Upper lobe of left lung (tissue), 6 donors: ENCODE measurements at regions not wholly inside any gene's neighbourhood (a gene's known extent, or its start where the extent isn't known, plus 50 kb on each side); places are given as distances from the start of the nearest gene placed in this dataset.
A peak's percentile ranks its signal among the peaks of the same experiment; 100 is the strongest.

Experiments
- ATAC-seq, 2 donors: fragments of 200-7000 bp; cut with Tn5 transposase; one replicate each; pipeline ENCODE4 v1.9.1; 2022; ENCODE audit warnings: mild to moderate bottlenecking in 2 of 2, moderate library complexity in 2 of 2; ENCODE audit not compliant: low FRiP score in 2 of 2
- DNase-seq, 2 donors: peaks; one replicate each; pipeline ENCODE4 v3.0.0-alpha.2; 2019 to 2020
- H3K27ac ChIP-seq, 4 donors: fragments of 200-600 bp; sonication (generic); one replicate each; pipeline ENCODE4 v1.5.1; 2016 to 2019
- H3K27me3 ChIP-seq, 4 donors: fragments of 200-600 bp; sonication (generic); one replicate each; pipeline ENCODE4 v1.5.1; 2017 to 2019
- H3K36me3 ChIP-seq, 4 donors: fragments of 200-600 bp; sonication (generic); one replicate each; pipeline ENCODE4 v1.5.1; 2016 to 2019
- H3K4me1 ChIP-seq, 4 donors: fragments of 200-600 bp; sonication (generic); one replicate each; pipeline ENCODE4 v1.5.1; 2018 to 2019
- H3K4me3 ChIP-seq, 4 donors: fragments of 200-600 bp; sonication (generic); one replicate each; pipeline ENCODE4 v1.5.1; 2017 to 2019; ENCODE audit warnings: mild to moderate bottlenecking in 2 of 4, moderate library complexity in 1 of 4
- H3K9me3 ChIP-seq, 4 donors: fragments of 200-600 bp; sonication (generic); one replicate each; pipeline ENCODE4 v1.5.1; 2018 to 2019
- EP300 ChIP-seq, 4 donors: sonication (generic); formaldehyde crosslinking; IDR thresholded peaks; one replicate each; pipeline ENCODE4 v1.5.1; 2017; ENCODE audit warnings: antibody characterized with exemption in 4 of 4, control low read depth in 2 of 4
- POLR2A ChIP-seq, 4 donors: fragments of 450-650 bp; IDR thresholded peaks; one replicate each; pipeline ENCODE4 v1.5.1; 2016 to 2017; ENCODE audit warnings: antibody characterized with exemption in 4 of 4, mild to moderate bottlenecking in 2 of 4
- POLR2AphosphoS5 ChIP-seq, 2 donors: sonication (generic); formaldehyde crosslinking; IDR thresholded peaks; one replicate each; pipeline ENCODE4 v1.5.1; 2017; ENCODE audit warnings: antibody characterized with exemption in 2 of 2
- WGBS, 2 donors: methylation state at CpG; one replicate each; pipeline ENCODE4 v1.1.5; 2017 to 2018; 5-methylcytosine and 5-hydroxymethylcytosine counted together
- TF ChIP-seq, protein P1 (sequence below), 6 experiments: fragments of 450-650 bp in 4 of 6; fragments of 200-600 bp in 2 of 6; sonication (generic) in 2 of 6; IDR thresholded peaks; one replicate each; pipeline ENCODE4 v1.5.1; 2016 to 2019; ENCODE audit warnings: antibody characterized with exemption in 6 of 6
- donor health status: DM: no; HTN: no; CAD: no; lungs with moderate emphysema.
- donor health status: DM: no; HTN: yes; CAD: no; lungs with severe emphysema.

DNA sequence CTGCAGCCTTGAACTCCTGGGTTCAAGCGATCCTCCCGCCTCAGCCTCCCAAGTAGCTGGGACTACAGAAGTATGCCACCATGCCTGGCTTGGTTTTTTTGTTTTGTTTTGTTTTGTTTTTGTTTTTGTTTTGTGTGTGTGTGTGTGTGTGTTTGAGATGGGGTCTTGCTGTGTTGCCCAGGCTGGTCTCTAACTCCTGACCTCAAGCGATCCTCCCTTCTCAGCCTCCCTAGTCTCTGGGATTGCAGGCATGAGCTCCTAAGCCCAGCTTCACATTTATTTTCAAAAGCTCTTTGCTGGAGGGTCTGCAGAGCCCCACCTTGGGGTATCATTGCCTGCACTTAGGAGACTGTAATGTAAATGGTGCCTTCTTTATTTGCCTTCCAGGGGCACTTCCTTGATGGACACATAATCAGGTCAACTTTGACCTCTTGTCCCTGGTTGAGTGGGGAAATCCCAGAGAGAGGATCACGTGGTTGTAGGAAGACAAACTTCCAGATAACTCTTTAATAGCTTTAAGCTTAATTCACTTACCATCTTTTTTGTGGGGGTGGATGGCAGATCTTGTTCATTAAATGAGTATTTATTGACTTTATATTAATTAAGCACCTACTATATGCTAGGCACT, 72.9 kb upstream of the NPAS1 start:
- TF ChIP-seq POLR2A (IDR thresholded peaks at IDR 0.05) (no peak), EP300 (IDR thresholded peaks at IDR 0.05) (no peak), POLR2AphosphoS5 (IDR thresholded peaks at IDR 0.05) (no peak)
- TF ChIP-seq, protein P1, sequence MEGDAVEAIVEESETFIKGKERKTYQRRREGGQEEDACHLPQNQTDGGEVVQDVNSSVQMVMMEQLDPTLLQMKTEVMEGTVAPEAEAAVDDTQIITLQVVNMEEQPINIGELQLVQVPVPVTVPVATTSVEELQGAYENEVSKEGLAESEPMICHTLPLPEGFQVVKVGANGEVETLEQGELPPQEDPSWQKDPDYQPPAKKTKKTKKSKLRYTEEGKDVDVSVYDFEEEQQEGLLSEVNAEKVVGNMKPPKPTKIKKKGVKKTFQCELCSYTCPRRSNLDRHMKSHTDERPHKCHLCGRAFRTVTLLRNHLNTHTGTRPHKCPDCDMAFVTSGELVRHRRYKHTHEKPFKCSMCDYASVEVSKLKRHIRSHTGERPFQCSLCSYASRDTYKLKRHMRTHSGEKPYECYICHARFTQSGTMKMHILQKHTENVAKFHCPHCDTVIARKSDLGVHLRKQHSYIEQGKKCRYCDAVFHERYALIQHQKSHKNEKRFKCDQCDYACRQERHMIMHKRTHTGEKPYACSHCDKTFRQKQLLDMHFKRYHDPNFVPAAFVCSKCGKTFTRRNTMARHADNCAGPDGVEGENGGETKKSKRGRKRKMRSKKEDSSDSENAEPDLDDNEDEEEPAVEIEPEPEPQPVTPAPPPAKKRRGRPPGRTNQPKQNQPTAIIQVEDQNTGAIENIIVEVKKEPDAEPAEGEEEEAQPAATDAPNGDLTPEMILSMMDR (IDR thresholded peaks at IDR 0.05), result no peak
- no peaks in the 10 kb centered on the region for H3K36me3 ChIP-seq
- H3K4me3 ChIP-seq, result no peak overlapping the region
- no peaks in the 10 kb centered on the region for H3K27me3 ChIP-seq
- WGBS, 2 donors, result 80 to 83% methylated on average over 4 of the region's 4 CpGs
- H3K4me1 ChIP-seq, result peaks cover 36 to 46% (median 38%) of the 10 kb centered on the region in 4 donors
- peak overlapping the region in 1 of 4 donors; percentile 32 for H3K27ac ChIP-seq
- ATAC-seq (no peak), DNase-seq (no peak)
- no peaks in the 10 kb centered on the region for H3K9me3 ChIP-seq

DNA sequence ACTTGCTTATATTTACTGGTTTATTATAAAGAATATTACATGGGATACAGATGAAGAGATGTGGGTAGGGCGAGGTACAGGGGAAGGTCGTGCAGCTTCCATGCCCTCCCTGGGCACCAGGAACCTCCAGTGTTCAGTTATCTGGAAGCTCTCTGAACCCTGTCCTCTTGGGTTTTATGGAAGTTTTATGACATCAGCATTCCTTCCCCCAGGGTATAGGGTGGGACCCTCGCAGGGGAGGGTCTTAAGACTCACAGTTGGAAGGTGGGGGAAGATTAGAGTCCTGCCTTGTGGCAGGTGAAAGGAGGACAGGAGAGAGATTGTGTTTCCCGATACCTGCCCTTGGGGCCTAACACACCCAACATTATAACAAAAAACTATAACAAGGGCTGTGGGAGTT, 71.8 kb upstream of the NPAS1 start:
- TF ChIP-seq POLR2A (IDR thresholded peaks at IDR 0.05) (no peak), EP300 (IDR thresholded peaks at IDR 0.05) (no peak), POLR2AphosphoS5 (IDR thresholded peaks at IDR 0.05) (no peak)
- TF ChIP-seq, protein P1 (IDR thresholded peaks at IDR 0.05), result no peak
- H3K9me3 ChIP-seq, result no peaks in the 10 kb centered on the region
- H3K4me1 ChIP-seq, result peaks cover 41 to 49% (median 42%) of the 10 kb centered on the region in 4 donors
- H3K36me3 ChIP-seq, result no peaks in the 10 kb centered on the region
- WGBS, 2 donors, result 100% methylated on average over 4 of the region's 4 CpGs
- no peaks in the 10 kb centered on the region for H3K27me3 ChIP-seq
- H3K4me3 ChIP-seq, result no peak overlapping the region
- ATAC-seq (no peak), DNase-seq (no peak)
- no peak overlapping the region for H3K27ac ChIP-seq

DNA sequence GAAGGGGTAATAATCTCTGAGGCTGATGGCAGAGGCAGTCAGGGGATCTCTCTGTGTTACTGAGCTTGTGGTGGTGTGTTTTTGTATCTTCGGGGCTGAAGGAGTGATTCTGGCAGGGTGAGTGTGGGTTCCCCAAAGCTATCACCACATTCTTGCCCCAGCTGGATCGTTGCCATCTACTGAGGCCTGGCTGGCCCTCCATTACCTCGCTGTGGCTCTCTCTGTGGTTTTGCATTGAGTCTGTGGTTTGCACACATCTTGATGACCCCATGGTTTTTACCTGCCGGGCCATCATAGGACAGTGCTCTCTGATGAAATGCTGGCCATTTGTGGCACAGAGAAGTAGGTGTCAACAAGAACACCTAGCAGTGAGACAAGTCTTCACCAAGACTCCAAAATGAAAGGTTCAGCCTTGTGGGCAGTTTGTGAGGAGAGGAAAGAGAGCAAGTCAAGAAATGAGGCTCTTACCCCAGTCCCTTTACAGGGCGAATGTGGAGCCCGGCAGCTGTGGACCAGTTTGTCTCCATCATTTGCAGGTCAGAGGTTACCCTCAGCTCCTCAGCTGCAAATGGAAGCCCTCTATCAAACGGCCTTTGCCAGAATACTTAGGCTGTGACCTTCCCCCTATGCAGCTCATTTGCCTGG, 69.0 kb upstream of the NPAS1 start:
- no peak for ATAC-seq

DNA sequence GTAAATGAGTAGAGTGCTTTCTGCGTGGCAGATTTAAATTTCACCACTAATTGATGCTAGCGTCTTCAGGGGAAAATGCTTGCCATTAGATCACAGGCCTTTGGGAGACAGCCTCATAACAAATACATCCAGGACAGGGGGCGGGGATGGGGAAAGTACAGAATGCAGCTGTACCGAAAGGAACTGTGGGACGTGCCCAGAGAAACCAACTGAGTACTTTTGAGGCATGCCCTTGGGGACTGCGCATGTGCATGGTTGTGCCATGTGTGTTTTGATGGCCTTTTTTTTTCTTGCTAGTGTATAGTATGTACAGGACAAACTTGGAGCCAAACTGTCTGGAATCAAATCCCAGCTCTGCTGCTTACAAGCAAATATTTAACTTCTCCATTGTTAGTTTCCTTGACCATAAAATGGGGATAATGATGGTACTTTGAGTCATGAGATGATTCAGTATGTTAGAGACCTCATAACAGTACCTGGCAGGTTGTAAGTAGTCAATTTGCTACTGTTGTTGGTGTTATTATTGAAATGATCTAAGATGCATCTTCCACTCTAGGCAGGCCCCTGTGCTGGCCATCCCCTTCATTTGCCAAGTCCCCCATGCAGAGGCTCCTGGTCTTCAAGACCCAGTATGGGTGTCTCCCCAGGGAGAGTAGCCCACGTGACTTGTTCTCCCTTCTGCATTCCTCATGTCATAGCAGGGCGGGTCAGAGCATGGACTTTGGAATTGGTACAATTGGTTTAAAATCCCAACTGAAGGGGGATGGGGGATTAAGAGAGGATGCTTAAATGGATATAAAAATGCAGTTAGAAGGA, 68.3 kb upstream of the NPAS1 start:
- H3K36me3 ChIP-seq, result no peaks in the 10 kb centered on the region
- H3K9me3 ChIP-seq, result no peaks in the 10 kb centered on the region
- ATAC-seq (peak in 1 of 2 donors; percentile 25), DNase-seq (no peak)
- H3K27ac ChIP-seq, result peak overlapping the region in 2 of 4 donors; percentile 10 to 33
- 73 to 77% methylated on average over 8 of the region's 8 CpGs for WGBS, 2 donors
- no peak for TF ChIP-seq POLR2A (IDR thresholded peaks at IDR 0.05)
- TF ChIP-seq EP300 (IDR thresholded peaks at IDR 0.05), result no peak
- TF ChIP-seq POLR2AphosphoS5 (IDR thresholded peaks at IDR 0.05), result no peak
- TF ChIP-seq, protein P1 (IDR thresholded peaks at IDR 0.05), result no peak
- H3K27me3 ChIP-seq, result no peaks in the 10 kb centered on the region
- peaks cover 31 to 50% (median 43%) of the 10 kb centered on the region in 4 donors for H3K4me1 ChIP-seq
- no peak overlapping the region for H3K4me3 ChIP-seq

More for the DNA sequence above, 69.0 kb upstream of the NPAS1 start:
- Histone ChIP-seq H3K27ac (peak overlapping the region in 3 of 4 donors; percentile 10 to 53 (median 33)), H3K9me3 (no peaks in the 10 kb centered on the region), H3K4me3 (no peak overlapping the region), H3K36me3 (no peaks in the 10 kb centered on the region), H3K27me3 (no peaks in the 10 kb centered on the region), H3K4me1 (peaks cover 34 to 50% (median 46%) of the 10 kb centered on the region in 4 donors)
- TF ChIP-seq POLR2AphosphoS5 (IDR thresholded peaks at IDR 0.05), result no peak
- TF ChIP-seq, protein P1 (IDR thresholded peaks at IDR 0.05), result no peak
- TF ChIP-seq EP300 (IDR thresholded peaks at IDR 0.05), result no peak
- no peak for TF ChIP-seq POLR2A (IDR thresholded peaks at IDR 0.05)
- DNase-seq, result no peak
- 73 to 74% methylated on average over 6 to 7 of the region's 7 CpGs for WGBS, 2 donors
